ENCODE measurements at regions not wholly inside any gene's neighbourhood (a gene's known extent, or its start where the extent isn't known, plus 50 kb on each side); places are given as distances from the start of the nearest gene placed in this dataset.

- no peak for DNase-seq (ENCODE audit: low read depth in 2 of 2)
Observed at GRCh38 chr20:58069207-58069606, 159.2 kb downstream of the ANKRD60 start.

GRCh38 chr20:58065508-58066361, 162.7 kb downstream of the ANKRD60 start:
- DNase-seq (ENCODE audit: low read depth in 2 of 2), result no peak

GRCh38 chr20:58064411-58065010, 163.9 kb downstream of the ANKRD60 start:
- DNase-seq (ENCODE audit: low read depth in 2 of 2), result no peak

- no peak for DNase-seq (ENCODE audit: low read depth in 2 of 2)
Observed at GRCh38 chr20:58059260-58059544, 169.3 kb downstream of the ANKRD60 start.

- DNase-seq (ENCODE audit: low read depth in 2 of 2), result no peak
Observed at GRCh38 chr20:58058421-58059259, 169.8 kb downstream of the ANKRD60 start.

- no peak for DNase-seq (ENCODE audit: low read depth in 2 of 2)
Observed at GRCh38 chr20:58056921-58057686, 171.3 kb downstream of the ANKRD60 start.

- no peak for DNase-seq (ENCODE audit: low read depth in 2 of 2)
Observed at GRCh38 chr20:58056021-58056591, 172.3 kb downstream of the ANKRD60 start.

- no peak for DNase-seq (ENCODE audit: low read depth in 2 of 2)
Observed at GRCh38 chr20:58054780-58055373, 173.6 kb downstream of the ANKRD60 start.

- no peak for DNase-seq (ENCODE audit: low read depth in 2 of 2)
Observed at GRCh38 chr20:58054082-58054779, 174.2 kb downstream of the ANKRD60 start.

- DNase-seq (ENCODE audit: low read depth in 2 of 2), result no peak
Observed at GRCh38 chr20:58053391-58054055, 174.9 kb downstream of the ANKRD60 start.

- no peak for DNase-seq (ENCODE audit: low read depth in 2 of 2)
Observed at GRCh38 chr20:58051367-58051766, 177.1 kb downstream of the ANKRD60 start.

- DNase-seq (ENCODE audit: low read depth in 2 of 2), result no peak
Observed at GRCh38 chr20:58048096-58048702, 180.3 kb downstream of the ANKRD60 start.

- no peak for DNase-seq (ENCODE audit: low read depth in 2 of 2)
Observed at GRCh38 chr20:58046311-58046710, 182.1 kb downstream of the ANKRD60 start.

GRCh38 chr20:58045579-58045978, 182.9 kb downstream of the ANKRD60 start:
- DNase-seq (ENCODE audit: low read depth in 2 of 2), result no peak

- DNase-seq (ENCODE audit: low read depth in 2 of 2), result no peak
Observed at GRCh38 chr20:58044931-58045555, 183.4 kb downstream of the ANKRD60 start.

- DNase-seq (ENCODE audit: low read depth in 2 of 2), result no peak
Observed at GRCh38 chr20:58044286-58044685, 184.2 kb downstream of the ANKRD60 start.

GRCh38 chr20:58043236-58044140, 185.0 kb downstream of the ANKRD60 start:
- DNase-seq (ENCODE audit: low read depth in 2 of 2), result no peak

GRCh38 chr20:58042591-58042990, 185.9 kb downstream of the ANKRD60 start:
- no peak for DNase-seq (ENCODE audit: low read depth in 2 of 2)

All from stimulated activated CD4-positive, alpha-beta T cell treated with anti-CD3 and anti-CD28 coated beads, Interleukin-12 subunit alpha, Interleukin-12 subunit beta, amount 100 ng/mL, for 24 hours (primary cell).